ENCODE measurements at regions not wholly inside any gene's neighbourhood (a gene's known extent, or its start where the extent isn't known, plus 50 kb on each side); places are given as distances from the start of the nearest gene placed in this dataset.

DNA sequence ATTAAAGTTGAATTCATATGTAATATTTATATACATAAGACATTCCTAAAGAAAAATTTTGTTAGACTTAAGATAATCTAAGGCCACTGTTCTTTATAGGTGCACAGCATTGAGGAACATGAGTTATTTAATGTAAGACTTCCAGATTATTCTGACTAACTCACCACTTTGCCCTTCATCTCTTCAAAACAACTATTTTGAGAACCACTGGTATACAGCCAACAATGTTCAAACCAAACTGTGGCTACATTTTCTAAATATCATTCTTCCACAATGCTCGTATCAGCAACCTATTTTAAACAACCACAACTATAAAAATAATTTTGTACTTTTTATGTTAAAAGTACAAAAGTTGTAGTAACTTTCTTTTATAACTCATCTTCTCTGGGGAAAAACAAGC, 199.8 kb upstream of the ALCAM start:
- H3K36me3 Mint-ChIP-seq (ENCODE audit: low read depth): no peaks in the 10 kb centered on the region
- TF ChIP-seq, protein P1, sequence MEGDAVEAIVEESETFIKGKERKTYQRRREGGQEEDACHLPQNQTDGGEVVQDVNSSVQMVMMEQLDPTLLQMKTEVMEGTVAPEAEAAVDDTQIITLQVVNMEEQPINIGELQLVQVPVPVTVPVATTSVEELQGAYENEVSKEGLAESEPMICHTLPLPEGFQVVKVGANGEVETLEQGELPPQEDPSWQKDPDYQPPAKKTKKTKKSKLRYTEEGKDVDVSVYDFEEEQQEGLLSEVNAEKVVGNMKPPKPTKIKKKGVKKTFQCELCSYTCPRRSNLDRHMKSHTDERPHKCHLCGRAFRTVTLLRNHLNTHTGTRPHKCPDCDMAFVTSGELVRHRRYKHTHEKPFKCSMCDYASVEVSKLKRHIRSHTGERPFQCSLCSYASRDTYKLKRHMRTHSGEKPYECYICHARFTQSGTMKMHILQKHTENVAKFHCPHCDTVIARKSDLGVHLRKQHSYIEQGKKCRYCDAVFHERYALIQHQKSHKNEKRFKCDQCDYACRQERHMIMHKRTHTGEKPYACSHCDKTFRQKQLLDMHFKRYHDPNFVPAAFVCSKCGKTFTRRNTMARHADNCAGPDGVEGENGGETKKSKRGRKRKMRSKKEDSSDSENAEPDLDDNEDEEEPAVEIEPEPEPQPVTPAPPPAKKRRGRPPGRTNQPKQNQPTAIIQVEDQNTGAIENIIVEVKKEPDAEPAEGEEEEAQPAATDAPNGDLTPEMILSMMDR (IDR thresholded peaks at IDR 0.05): no peak
- Histone ChIP-seq H3K4me3 (ENCODE audit: low read length) (no peak overlapping the region), H3K4me1 (ENCODE audit: insufficient read depth, low read length) (no peaks in the 10 kb centered on the region), H3K36me3 (ENCODE audit: insufficient read depth, low read length) (no peaks in the 10 kb centered on the region), H3K27ac (ENCODE audit: low read depth in 1 of 2, low read length in 2 of 2) (no peak overlapping the region), H3K27me3 (ENCODE audit: control insufficient read depth in 1 of 2, insufficient read depth in 2 of 2, low read length in 2 of 2) (no peaks in the 10 kb centered on the region), H3K9me3 (ENCODE audit: control insufficient read depth in 1 of 2, insufficient read depth in 1 of 2, low read length in 2 of 2) (no peaks in the 10 kb centered on the region)
- no peak for DNase-seq
- no peaks in the 10 kb centered on the region for H3K27me3 Mint-ChIP-seq
- intact Hi-C loops (cut with DNase I, micrococcal nuclease): no loop called here
- ChIA-PET POLR2A (no interaction called here), CTCF (no interaction called here)
- no peaks in the 10 kb centered on the region for H3K9me3 Mint-ChIP-seq
- ATAC-seq (ENCODE audit: poor library complexity): no peak
- no peaks in the 10 kb centered on the region for H3K4me1 Mint-ChIP-seq (ENCODE audit: low read depth)
- no peak overlapping the region for H3K27ac Mint-ChIP-seq
- H3K4me3 Mint-ChIP-seq: no peak overlapping the region

DNA sequence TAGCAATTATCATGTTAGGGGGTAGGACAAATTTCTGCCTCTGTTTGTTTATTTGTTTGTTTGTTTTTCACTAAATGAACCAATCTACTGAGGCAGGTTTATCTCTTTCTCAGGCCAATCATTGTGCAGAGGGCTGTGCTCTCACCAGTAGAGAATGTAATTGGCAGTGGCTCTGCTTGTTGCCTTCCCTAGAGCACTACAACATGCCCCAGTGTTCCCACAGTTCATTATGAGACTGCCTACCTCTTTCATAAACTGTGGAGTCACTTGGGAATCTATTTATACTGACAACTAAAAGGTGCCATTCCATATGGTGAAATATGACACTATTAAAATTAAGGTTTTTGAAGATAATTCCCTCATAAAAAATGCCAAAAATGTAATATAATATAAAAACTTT, 196.3 kb upstream of the ALCAM start:
- Mint-ChIP-seq H3K4me1 (ENCODE audit: low read depth) (no peaks in the 10 kb centered on the region), H3K27me3 (no peaks in the 10 kb centered on the region), H3K27ac (no peak overlapping the region), H3K36me3 (ENCODE audit: low read depth) (no peaks in the 10 kb centered on the region), H3K4me3 (no peak overlapping the region), H3K9me3 (no peaks in the 10 kb centered on the region)
- H3K9me3 ChIP-seq (ENCODE audit: control insufficient read depth in 1 of 2, insufficient read depth in 1 of 2, low read length in 2 of 2): no peaks in the 10 kb centered on the region
- no peaks in the 10 kb centered on the region for H3K27me3 ChIP-seq (ENCODE audit: control insufficient read depth in 1 of 2, insufficient read depth in 2 of 2, low read length in 2 of 2)
- intact Hi-C loops (cut with DNase I, micrococcal nuclease): no loop called here
- H3K27ac ChIP-seq (ENCODE audit: low read depth in 1 of 2, low read length in 2 of 2): no peak overlapping the region
- ATAC-seq (ENCODE audit: poor library complexity) (no peak), DNase-seq (no peak)
- POLR2A ChIA-PET: no interaction called here
- CTCF ChIA-PET: no interaction called here
- no peaks in the 10 kb centered on the region for H3K36me3 ChIP-seq (ENCODE audit: insufficient read depth, low read length)
- no peaks in the 10 kb centered on the region for H3K4me1 ChIP-seq (ENCODE audit: insufficient read depth, low read length)
- TF ChIP-seq, protein P1 (IDR thresholded peaks at IDR 0.05): no peak
- no peak overlapping the region for H3K4me3 ChIP-seq (ENCODE audit: low read length)

DNA sequence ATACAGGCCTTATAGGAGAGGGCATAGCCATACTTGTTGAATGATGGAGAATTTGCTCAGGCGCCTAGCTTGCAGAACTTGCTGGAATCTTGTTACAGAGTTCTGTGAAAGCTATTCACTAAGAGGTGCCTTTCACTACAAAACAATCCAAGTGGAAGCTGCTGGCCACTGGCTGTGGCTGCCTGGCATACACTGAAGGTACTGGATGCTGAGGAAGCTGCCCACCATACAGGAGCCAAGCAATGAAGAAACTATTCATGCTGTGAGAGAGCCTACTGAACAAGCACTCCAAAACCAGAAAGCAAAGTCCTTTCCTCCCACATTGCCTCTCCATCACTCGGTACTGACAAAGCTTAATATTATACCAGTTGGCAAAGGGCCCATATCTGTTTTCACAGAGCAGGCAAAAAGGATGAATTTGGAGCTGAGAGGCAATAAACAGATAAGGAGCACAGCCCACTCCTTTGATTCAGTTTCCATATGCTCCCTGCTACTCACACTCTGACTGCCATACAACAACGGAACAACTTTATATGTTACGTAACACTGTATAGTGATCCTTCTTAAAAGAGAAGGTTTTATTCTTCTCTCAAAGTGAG, 192.6 kb upstream of the ALCAM start:
- ChIA-PET POLR2A (no interaction called here), CTCF (no interaction called here)
- no peaks in the 10 kb centered on the region for H3K27me3 Mint-ChIP-seq
- intact Hi-C loops (cut with DNase I, micrococcal nuclease): no loop called here
- H3K27ac Mint-ChIP-seq: no peak overlapping the region
- no peak overlapping the region for H3K4me3 Mint-ChIP-seq
- no peaks in the 10 kb centered on the region for H3K4me1 Mint-ChIP-seq (ENCODE audit: low read depth)
- Histone ChIP-seq H3K36me3 (ENCODE audit: insufficient read depth, low read length) (no peaks in the 10 kb centered on the region), H3K27me3 (ENCODE audit: control insufficient read depth in 1 of 2, insufficient read depth in 2 of 2, low read length in 2 of 2) (peaks cover 0 to 4% of the 10 kb centered on the region in 2 experiments), H3K27ac (ENCODE audit: low read depth in 1 of 2, low read length in 2 of 2) (no peak overlapping the region), H3K4me3 (ENCODE audit: low read length) (no peak overlapping the region), H3K9me3 (ENCODE audit: control insufficient read depth in 1 of 2, insufficient read depth in 1 of 2, low read length in 2 of 2) (no peaks in the 10 kb centered on the region), H3K4me1 (ENCODE audit: insufficient read depth, low read length) (no peaks in the 10 kb centered on the region)
- no peak for DNase-seq
- no peak for ATAC-seq (ENCODE audit: poor library complexity)
- H3K9me3 Mint-ChIP-seq: no peaks in the 10 kb centered on the region
- TF ChIP-seq, protein P1 (IDR thresholded peaks at IDR 0.05): no peak
- H3K36me3 Mint-ChIP-seq (ENCODE audit: low read depth): no peaks in the 10 kb centered on the region
